ENCODE measurements at regions not wholly inside any gene's neighbourhood (a gene's known extent, or its start where the extent isn't known, plus 50 kb on each side); places are given as distances from the start of the nearest gene placed in this dataset.

- TF ChIP-seq CTCF (IDR thresholded peaks at IDR 0.05; ENCODE audit: borderline replicate concordance, extremely low read depth, low read length, poor library complexity, severe bottlenecking) (no peak), EZH2 (IDR thresholded peaks at IDR 0.05; ENCODE audit: borderline replicate concordance, low read depth, low read length, severe bottlenecking) (no peak)
Measured at GRCh38 chr12:48261773-48262172, 58.7 kb upstream of the OR10AD1 start.

Data from DND-41 (cell line).